Stimulated activated naive B cell treated with anti-CD40 and anti-IgM and Interleukin-4, amounts not matched to agents 10 μg/mL and 1 μg/mL and 100 μg/mL, for 72 hours (primary cell): ENCODE measurements at regions not wholly inside any gene's neighbourhood (a gene's known extent, or its start where the extent isn't known, plus 50 kb on each side); places are given as distances from the start of the nearest gene placed in this dataset.
"Not testable (repeated sequence)": the region's sequence is repeated elsewhere in the genome, so short reads cannot be mapped to it uniquely, and the experiment has no call there.

Experiments
- ATAC-seq, 2 donors: fragments of 150-1000 bp; cut with Tn5 transposase; replicated peaks; 2 replicates each; pipeline ENCODE4 v1.10.0; 2021; ENCODE audit warnings: moderate library complexity in 1 of 2
- DNase-seq: peaks from one replicate; pipeline ENCODE4 v3.0.0; 2021
- H3K27ac Mint-ChIP-seq: one replicate; pipeline ENCODE4 v1.8.0; 2022; ENCODE audit warnings: mild to moderate bottlenecking, mixed read lengths
- H3K27me3 Mint-ChIP-seq, 2 donors: one replicate each; pipeline ENCODE4 v1.8.0; 2022; ENCODE audit warnings: mixed read lengths in 2 of 2
- H3K36me3 Mint-ChIP-seq, 2 donors: one replicate each; pipeline ENCODE4 v1.8.0; 2022; ENCODE audit warnings: mixed read lengths in 2 of 2, mild to moderate bottlenecking in 1 of 2
- H3K4me1 Mint-ChIP-seq, 2 donors: one replicate each; pipeline ENCODE4 v1.8.0; 2022; ENCODE audit warnings: mixed read lengths in 2 of 2, mild to moderate bottlenecking in 1 of 2
- H3K4me3 Mint-ChIP-seq, 2 donors: one replicate each; pipeline ENCODE4 v1.8.0; 2022; ENCODE audit warnings: mild to moderate bottlenecking in 2 of 2, mixed read lengths in 2 of 2, moderate library complexity in 1 of 2
- H3K9me3 Mint-ChIP-seq, 2 donors: one replicate each; pipeline ENCODE4 v1.8.0; 2022; ENCODE audit warnings: mixed read lengths in 2 of 2, mild to moderate bottlenecking in 1 of 2

DNA sequence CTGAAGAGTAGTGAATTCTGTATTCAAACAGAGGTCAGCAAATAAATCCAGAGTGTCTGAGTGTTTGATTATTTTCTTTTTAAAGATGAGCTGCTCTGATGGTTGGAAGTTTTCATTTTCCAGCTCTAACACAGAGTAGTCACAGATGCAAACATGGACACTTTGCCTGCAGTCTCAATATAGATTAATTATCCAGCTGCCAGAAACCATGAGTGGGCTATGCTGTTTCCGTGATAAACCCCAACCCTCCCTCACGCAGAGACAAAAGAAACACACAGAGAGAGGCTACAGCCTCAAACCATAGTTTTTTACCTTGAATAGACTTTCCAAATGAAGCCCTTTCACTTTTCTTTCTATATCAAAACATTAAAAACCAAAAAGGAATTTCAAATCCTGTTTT, 884.7 kb downstream of the DIAPH3 start:
- DNase-seq (no peak), ATAC-seq (no peak)
- no peaks in the 10 kb centered on the region for H3K9me3 Mint-ChIP-seq
- H3K36me3 Mint-ChIP-seq = no peaks in the 10 kb centered on the region
- H3K4me1 Mint-ChIP-seq = no peaks in the 10 kb centered on the region
- no peaks in the 10 kb centered on the region for H3K27me3 Mint-ChIP-seq
- no peak overlapping the region for H3K27ac Mint-ChIP-seq
- H3K4me3 Mint-ChIP-seq = no peak overlapping the region

DNA sequence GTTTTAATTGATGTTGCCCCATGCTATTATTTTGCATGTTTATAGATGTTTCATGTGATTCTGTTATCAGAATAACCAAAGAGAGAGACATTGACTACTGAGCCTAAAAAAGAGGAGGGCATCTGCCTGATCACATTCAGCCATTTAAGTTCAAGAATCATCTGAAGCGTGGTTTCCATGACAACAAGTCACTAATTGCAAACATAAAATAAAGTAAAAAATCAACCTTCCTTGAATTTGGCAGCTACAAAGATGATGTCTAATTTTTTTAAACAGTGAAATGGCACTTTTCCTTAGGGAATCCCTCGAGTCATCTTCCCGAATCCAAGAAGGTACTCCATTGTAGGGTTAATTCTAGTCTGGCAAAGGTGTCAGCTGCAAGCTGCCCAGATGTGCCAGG, 884.2 kb downstream of the DIAPH3 start:
- no peaks in the 10 kb centered on the region for H3K9me3 Mint-ChIP-seq
- H3K4me3 Mint-ChIP-seq = no peak overlapping the region
- DNase-seq (no peak), ATAC-seq (no peak)
- H3K27ac Mint-ChIP-seq = no peak overlapping the region
- H3K4me1 Mint-ChIP-seq = no peaks in the 10 kb centered on the region
- H3K27me3 Mint-ChIP-seq = no peaks in the 10 kb centered on the region
- H3K36me3 Mint-ChIP-seq = no peaks in the 10 kb centered on the region

DNA sequence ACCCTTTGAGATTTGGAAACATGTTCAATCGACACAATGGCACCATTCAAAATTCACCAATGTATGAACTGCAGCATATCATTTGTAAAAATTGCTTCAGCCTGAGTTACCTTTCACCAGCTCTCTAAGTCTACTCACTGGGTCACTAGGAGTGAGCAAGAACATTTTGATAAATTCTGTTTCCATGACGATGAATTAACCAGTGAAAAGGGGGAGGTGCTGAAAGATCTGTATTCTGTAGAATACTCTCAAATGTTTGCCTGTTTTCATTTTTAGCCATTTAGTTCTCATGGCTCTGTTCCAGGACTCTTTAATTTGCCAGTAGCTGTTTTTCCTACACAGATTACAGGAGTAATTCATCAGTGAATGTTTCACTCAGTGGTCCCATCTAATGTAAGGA, 883.4 kb downstream of the DIAPH3 start:
- DNase-seq = no peak
- H3K4me3 Mint-ChIP-seq = no peak overlapping the region
- H3K36me3 Mint-ChIP-seq = no peaks in the 10 kb centered on the region
- no peaks in the 10 kb centered on the region for H3K9me3 Mint-ChIP-seq
- H3K27ac Mint-ChIP-seq = no peak overlapping the region
- no peaks in the 10 kb centered on the region for H3K4me1 Mint-ChIP-seq
- H3K27me3 Mint-ChIP-seq = no peaks in the 10 kb centered on the region
- no peak for ATAC-seq

DNA sequence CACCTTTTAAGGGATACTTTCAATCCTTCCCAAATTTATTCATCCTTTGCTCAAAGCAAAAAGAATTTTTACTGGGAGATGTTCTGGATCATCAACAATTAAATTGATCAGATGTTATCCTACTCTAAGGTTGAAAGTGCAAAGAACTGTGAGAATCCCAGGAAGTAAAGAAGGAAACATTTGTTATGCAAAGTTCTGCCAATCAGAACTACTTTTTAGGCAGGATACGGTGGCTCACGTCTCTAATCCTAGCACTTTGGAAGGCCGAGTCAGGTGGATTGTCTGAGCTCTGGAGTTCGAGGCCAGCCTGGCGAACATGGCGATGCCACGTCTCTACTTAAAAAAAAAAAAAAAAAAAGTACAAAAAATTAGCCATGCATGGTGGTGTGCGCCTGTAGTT, 882.3 kb downstream of the DIAPH3 start:
- H3K9me3 Mint-ChIP-seq = no peaks in the 10 kb centered on the region
- H3K27ac Mint-ChIP-seq = no peak overlapping the region
- H3K4me1 Mint-ChIP-seq = no peaks in the 10 kb centered on the region
- DNase-seq (no peak), ATAC-seq (no peak)
- H3K27me3 Mint-ChIP-seq = no peaks in the 10 kb centered on the region
- no peaks in the 10 kb centered on the region for H3K36me3 Mint-ChIP-seq
- no peak overlapping the region for H3K4me3 Mint-ChIP-seq

DNA sequence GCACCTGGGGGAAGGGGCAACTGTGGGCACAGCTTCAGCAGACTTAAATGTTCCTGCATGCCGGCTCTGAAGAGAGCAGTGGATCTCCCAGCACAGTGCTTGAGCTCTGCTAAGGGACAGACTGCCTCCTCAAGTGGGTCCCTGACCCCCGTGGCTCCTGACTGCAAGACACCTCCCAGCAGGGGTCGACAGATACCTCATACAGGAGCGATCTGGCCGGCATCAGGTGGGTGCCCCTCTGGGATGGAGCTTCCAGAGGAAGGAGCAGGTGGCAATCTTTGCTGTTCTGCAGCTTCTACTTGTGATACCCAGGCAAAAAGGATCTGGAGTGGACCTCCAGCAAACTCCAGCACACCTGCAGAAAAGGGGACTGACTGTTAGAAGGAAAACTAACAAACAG, 871.5 kb downstream of the DIAPH3 start:
- not testable (repeated sequence) for DNase-seq, H3K4me3 Mint-ChIP-seq, H3K4me1 Mint-ChIP-seq, H3K27me3 Mint-ChIP-seq, H3K27ac Mint-ChIP-seq, H3K36me3 Mint-ChIP-seq, ATAC-seq
- peaks cover 10 to 15% of the 10 kb centered on the region in 2 donors for H3K9me3 Mint-ChIP-seq

DNA sequence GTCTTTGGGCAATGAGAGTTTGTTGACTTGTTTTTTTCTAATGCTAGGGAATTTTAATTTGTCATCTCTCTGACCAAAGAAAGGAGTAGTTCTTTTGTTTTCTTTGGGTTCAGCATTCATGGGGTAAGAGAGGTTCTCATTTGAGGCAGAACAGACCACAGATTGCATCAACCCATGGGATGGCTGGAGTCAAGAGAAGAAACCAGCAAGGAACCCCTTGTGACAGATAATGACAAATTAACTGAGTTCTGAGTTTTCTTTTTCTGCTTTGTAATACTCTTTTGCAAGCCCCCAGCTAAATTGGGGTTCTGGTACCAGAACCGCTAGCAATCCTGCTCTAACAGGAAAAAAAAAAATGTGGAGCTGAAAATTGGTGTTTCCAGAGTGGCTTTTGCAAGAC, 864.1 kb downstream of the DIAPH3 start:
- Mint-ChIP-seq H3K27me3 (no peaks in the 10 kb centered on the region), H3K36me3 (no peaks in the 10 kb centered on the region), H3K4me1 (no peaks in the 10 kb centered on the region), H3K27ac (no peak overlapping the region), H3K9me3 (peaks cover 7 to 12% of the 10 kb centered on the region in 2 donors), H3K4me3 (no peak overlapping the region)
- ATAC-seq (no peak), DNase-seq (no peak)

DNA sequence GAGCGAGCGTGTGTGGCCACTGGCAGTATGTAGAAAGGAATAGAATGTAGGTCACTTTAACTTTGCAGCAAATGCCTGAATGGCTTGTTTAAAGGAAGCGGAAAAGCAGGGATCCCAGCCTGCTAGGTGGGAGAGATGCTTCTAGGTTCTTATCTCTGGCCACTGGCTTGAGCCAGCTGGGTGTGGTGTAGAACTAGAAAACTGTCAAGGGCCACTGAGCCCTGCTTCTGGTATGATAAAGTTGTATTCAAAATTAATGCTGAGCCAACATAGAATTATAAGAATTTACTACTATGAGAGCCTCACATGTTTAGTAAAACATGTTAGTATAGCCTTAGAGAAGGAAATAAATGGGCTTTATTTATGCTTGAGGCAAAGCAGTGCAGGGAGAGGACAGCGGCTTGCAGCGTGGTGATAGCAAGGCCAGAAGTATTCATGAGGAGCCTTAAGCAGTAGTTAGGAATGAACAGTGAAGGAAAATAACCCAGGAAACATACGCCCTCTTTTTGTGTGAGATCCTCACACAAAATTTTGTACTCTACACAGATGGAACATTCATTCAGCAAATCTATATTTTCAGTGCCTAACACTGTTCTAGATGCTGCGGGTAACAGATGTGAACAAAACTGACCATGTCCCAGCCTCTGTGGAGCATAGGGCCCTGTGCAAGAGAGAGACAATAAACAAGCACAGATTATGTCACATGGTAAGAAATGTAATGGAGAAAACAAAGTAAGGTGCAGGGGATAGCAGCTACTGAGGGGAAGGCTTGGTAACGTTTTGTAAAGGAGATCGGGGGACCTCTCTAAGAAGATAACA, 863.2 kb downstream of the DIAPH3 start:
- DNase-seq (no peak), ATAC-seq (no peak)
- peaks cover 7 to 11% of the 10 kb centered on the region in 2 donors for H3K9me3 Mint-ChIP-seq
- no peaks in the 10 kb centered on the region for H3K36me3 Mint-ChIP-seq
- H3K27me3 Mint-ChIP-seq = no peaks in the 10 kb centered on the region
- H3K27ac Mint-ChIP-seq = no peak overlapping the region
- H3K4me1 Mint-ChIP-seq = no peaks in the 10 kb centered on the region
- no peak overlapping the region for H3K4me3 Mint-ChIP-seq

DNA sequence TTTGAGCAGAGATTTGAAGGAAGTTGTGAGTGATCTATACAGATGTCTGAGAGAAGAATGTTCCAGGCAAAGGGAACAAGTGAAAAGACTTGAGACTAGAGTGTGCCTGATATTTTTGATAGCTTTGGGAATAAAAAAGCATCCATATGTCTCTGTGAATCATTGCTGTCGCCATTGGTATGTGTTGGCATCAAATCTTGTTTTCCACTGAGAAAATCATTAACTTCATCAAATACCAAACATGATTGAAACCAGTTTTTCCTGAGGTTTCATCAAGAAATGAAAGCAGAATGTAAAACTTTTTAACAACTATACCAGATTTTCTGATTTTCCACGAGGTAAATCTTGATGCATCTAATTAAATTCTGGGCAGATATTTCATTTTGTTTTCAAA, 862.6 kb downstream of the DIAPH3 start:
- H3K27ac Mint-ChIP-seq = no peak overlapping the region
- no peak for DNase-seq
- H3K36me3 Mint-ChIP-seq = no peaks in the 10 kb centered on the region
- no peaks in the 10 kb centered on the region for H3K4me1 Mint-ChIP-seq
- H3K4me3 Mint-ChIP-seq = no peak overlapping the region
- peaks cover 4 to 6% of the 10 kb centered on the region in 2 donors for H3K9me3 Mint-ChIP-seq
- no peak for ATAC-seq
- no peaks in the 10 kb centered on the region for H3K27me3 Mint-ChIP-seq

DNA sequence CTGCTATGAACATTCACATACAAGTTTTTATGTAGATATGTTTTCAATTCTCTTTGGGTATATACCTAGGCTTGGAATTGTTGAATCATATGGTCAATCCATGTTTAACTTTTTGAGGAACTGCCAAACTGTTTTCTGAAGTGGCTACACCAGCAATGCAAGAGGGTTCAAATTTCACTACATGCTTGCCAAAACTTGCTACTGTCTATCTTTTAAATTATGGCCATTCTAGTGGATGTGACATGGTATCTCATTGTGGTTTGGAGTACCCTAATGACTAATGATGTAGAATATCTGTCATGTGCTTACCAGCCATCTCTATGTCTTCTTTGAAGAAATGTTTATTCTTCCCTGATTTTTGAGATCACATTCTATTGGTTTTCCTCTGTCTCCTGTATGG, 860.3 kb downstream of the DIAPH3 start:
- ATAC-seq = no peak
- Mint-ChIP-seq H3K4me1 (no peaks in the 10 kb centered on the region), H3K9me3 (peaks cover 0 to 4% of the 10 kb centered on the region in 2 donors), H3K4me3 (no peak overlapping the region), H3K36me3 (no peaks in the 10 kb centered on the region), H3K27ac (no peak overlapping the region), H3K27me3 (no peaks in the 10 kb centered on the region)
- no peak for DNase-seq

DNA sequence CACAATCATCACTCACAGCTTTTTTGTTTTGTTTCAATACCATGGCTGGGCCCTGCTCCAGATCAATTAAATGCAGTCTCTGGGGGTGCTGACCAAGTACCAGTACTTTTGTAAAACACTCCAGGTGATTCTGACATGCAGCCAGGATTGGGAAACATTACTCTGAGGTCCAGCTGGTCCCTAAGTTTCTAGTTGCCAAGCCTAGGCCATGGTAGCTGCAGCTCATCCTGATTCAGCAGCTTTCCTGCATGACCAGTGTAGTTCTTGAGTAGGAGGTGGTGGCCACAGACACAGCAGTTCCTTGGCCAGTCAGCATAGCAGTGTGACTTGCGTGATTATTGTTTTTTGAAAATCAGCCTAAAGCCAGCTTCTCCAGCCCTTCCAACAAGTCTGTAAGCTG, 859.1 kb downstream of the DIAPH3 start:
- H3K36me3 Mint-ChIP-seq = no peaks in the 10 kb centered on the region
- no peak overlapping the region for H3K27ac Mint-ChIP-seq
- no peak for DNase-seq
- no peaks in the 10 kb centered on the region for H3K4me1 Mint-ChIP-seq
- H3K4me3 Mint-ChIP-seq = no peak overlapping the region
- peaks cover 0 to 7% of the 10 kb centered on the region in 2 donors for H3K9me3 Mint-ChIP-seq
- H3K27me3 Mint-ChIP-seq = no peaks in the 10 kb centered on the region
- ATAC-seq = no peak

DNA sequence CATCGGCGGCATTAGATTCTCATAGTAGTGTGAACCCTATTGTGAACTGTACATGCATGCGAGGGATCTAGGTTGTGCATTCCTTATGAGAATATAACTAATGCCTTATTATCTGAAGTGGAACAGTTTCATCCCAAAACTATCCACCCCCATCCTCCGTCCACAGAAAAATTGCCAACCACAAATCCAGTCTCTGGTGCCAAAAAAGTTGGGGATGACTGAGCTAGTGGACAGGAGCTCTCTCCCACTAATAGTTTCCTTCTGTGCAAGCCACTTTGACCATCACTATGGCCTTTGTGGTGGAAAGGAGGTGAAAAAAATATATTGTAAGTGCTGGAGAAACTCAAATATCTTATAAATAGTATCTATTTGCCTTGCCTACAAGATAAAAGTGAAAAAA, 857.8 kb downstream of the DIAPH3 start:
- DNase-seq (no peak), ATAC-seq (no peak)
- Mint-ChIP-seq H3K4me1 (no peaks in the 10 kb centered on the region), H3K27ac (no peak overlapping the region), H3K36me3 (no peaks in the 10 kb centered on the region), H3K9me3 (peaks cover 0 to 6% of the 10 kb centered on the region in 2 donors), H3K4me3 (no peak overlapping the region), H3K27me3 (no peaks in the 10 kb centered on the region)

DNA sequence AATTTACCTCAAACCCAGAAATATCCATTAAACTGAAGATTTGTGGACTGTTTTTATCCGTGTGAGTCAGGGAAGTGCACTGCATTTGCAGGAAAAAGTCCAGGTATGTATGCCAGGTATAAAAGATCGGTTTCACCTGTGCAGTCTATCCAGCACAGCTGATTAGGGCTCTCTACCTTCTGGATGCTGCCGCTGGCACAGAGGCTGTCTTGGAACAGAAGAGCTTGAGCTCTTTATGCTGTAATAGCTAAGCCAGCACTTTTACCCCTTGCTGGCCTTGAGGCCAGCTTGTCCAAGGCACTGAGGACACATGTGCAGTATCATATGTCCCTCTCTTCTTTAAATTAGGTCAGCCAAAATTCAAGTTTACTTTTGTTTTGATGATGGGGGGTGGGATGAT, 851.0 kb downstream of the DIAPH3 start:
- no peaks in the 10 kb centered on the region for H3K27me3 Mint-ChIP-seq
- no peak overlapping the region for H3K4me3 Mint-ChIP-seq
- no peaks in the 10 kb centered on the region for H3K4me1 Mint-ChIP-seq
- ATAC-seq (no peak), DNase-seq (no peak)
- H3K27ac Mint-ChIP-seq = no peak overlapping the region
- peaks cover 0 to 5% of the 10 kb centered on the region in 2 donors for H3K9me3 Mint-ChIP-seq
- H3K36me3 Mint-ChIP-seq = no peaks in the 10 kb centered on the region

DNA sequence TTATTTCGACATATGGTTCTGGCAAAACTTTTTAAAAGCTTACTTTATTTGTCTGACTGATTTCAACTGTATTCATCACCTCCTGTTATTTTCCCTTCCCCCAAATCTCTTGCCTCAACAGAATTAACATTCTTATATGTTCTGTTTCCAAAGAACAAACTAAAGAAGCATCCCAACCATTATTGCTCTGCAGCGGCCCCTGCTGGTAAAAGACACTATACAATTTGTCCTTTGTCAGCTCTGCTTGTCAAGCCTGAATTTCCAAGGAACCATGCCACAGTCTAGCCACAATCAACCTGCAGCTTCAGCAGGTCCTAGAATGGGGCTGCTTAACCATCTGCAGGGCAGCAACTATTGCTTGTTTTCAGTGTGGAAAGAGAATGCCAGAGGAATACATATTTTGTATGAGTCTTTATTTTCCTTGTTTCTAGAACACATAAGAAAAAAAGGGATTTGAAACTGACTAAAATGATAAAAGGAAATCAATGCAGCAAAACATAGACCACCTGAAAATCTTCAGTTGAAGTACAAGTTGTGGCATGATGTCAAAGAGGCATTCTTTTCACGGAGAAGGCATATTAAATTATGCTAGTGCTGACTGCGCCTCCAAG, 845.3 kb downstream of the DIAPH3 start:
- ATAC-seq (peak; percentile 73 to 78), DNase-seq (peak; percentile 28)
- Mint-ChIP-seq H3K4me3 (no peak overlapping the region), H3K36me3 (no peaks in the 10 kb centered on the region), H3K27me3 (no peaks in the 10 kb centered on the region), H3K4me1 (no peaks in the 10 kb centered on the region), H3K9me3 (peaks cover 0 to 3% of the 10 kb centered on the region in 2 donors), H3K27ac (no peak overlapping the region)

DNA sequence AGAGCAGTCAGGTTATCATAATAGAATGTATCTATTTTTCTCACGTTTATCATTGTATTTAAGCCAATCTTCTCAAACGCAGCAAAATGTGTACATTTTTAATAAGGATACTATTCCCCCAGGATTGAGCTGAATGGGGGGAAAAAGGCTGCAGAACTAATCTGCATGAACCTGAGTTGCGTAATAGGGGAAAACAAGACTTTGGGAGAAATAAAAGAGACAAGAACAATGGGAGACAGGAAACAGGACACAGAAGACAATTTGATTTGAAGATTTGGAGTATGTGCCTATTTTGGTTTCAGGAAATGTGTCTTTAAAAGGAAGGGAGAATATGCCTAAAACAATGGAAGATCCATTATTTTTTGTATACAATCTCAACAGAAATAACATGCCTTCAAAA, 844.5 kb downstream of the DIAPH3 start:
- Mint-ChIP-seq H3K27me3 (no peaks in the 10 kb centered on the region), H3K9me3 (no peaks in the 10 kb centered on the region), H3K4me1 (no peaks in the 10 kb centered on the region), H3K27ac (no peak overlapping the region), H3K4me3 (no peak overlapping the region), H3K36me3 (no peaks in the 10 kb centered on the region)
- DNase-seq (no peak), ATAC-seq (no peak)

DNA sequence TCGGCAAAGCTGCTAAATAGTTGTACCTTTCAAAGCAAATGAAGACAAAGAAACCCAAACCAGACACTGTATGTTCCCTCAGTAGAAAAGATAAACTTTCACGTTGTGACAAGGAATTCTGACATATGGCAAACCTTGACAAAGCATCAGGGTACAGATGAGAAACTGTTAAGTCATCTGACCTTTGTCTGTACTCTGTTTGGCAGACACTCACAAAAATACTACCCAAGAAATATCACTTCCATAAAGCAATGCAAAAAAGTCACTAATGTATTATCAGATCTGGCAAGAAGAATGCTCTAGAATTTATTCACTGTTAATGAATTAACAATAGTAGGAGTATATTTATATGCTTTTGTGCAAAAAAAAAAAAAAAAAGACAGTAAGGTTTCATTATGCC, 843.7 kb downstream of the DIAPH3 start:
- Mint-ChIP-seq H3K27ac (no peak overlapping the region), H3K27me3 (no peaks in the 10 kb centered on the region), H3K4me1 (no peaks in the 10 kb centered on the region), H3K4me3 (no peak overlapping the region), H3K36me3 (no peaks in the 10 kb centered on the region), H3K9me3 (no peaks in the 10 kb centered on the region)
- DNase-seq (no peak), ATAC-seq (no peak)
